HG02759 (cell line): ENCODE measurements at regions not wholly inside any gene's neighbourhood (a gene's known extent, or its start where the extent isn't known, plus 50 kb on each side); places are given as distances from the start of the nearest gene placed in this dataset.

ENCODE experiments used
- ATAC-seq: cut with Tn5 transposase; IDR thresholded peaks from one replicate; pipeline ENCODE4 v1.9.1; 2021; ENCODE audit warnings: mild to moderate bottlenecking, moderate library complexity; ENCODE audit not compliant: unreplicated experiment

- no peak for ATAC-seq
These were observed 252.1 kb downstream of the CYP26B1 start for GRCh38 chr2:71895320-71896161.

- ATAC-seq: no peak
These were observed 253.4 kb downstream of the CYP26B1 start for GRCh38 chr2:71894261-71894660.

DNA sequence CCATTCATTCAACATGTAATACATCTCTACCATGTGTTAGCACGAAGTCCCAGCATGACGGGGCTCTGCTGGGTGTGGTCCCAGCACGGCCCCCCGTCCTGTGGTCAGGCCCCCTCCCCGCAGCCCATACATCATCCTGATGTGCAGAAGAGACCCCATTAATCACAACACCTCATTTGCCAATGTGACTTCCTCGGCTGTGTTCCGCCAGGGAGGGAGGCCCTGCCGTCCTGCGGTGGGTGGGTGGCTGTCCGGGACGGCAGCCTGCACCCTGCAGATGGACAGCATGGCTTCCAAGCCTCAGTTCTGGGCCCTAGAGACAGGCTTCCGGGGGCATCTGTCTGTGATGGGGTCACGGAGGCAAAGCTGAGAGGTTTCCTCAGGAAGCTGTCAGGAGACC is 254.0 kb downstream of the CYP26B1 start:
- no peak for ATAC-seq

- no peak for ATAC-seq
These were observed 254.8 kb downstream of the CYP26B1 start for GRCh38 chr2:71892896-71893295.

GRCh38 chr2:71892423-71892730 is 255.3 kb downstream of the CYP26B1 start:
- ATAC-seq: no peak

- ATAC-seq: no peak
These were observed 255.8 kb downstream of the CYP26B1 start for GRCh38 chr2:71891719-71892422.

- ATAC-seq: no peak
These were observed 256.5 kb downstream of the CYP26B1 start for GRCh38 chr2:71891155-71891554.

- ATAC-seq: no peak
These were observed 257.6 kb downstream of the CYP26B1 start for GRCh38 chr2:71889759-71890684.

- no peak for ATAC-seq
These were observed 258.8 kb downstream of the CYP26B1 start for GRCh38 chr2:71888751-71889445.

DNA sequence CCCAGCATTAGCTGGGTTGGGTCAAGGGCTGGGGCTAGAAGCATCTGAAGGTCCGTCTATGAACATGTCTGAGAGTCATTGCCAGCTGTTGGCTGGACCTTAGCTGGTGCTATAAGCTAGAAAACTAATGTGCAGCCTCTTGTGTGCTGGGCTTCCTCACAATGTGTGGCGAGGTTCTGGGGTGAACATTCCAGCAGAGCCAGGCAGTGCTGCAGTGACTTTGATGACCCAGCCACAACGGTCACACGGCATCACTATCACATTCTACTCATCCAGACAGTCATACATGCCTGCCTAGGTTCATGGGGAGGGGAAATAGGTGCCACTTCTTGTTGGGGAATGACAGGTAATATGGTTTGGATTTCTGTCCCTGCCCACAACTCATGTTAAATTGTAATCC is 260.5 kb downstream of the CYP26B1 start:
- ATAC-seq: no peak

DNA sequence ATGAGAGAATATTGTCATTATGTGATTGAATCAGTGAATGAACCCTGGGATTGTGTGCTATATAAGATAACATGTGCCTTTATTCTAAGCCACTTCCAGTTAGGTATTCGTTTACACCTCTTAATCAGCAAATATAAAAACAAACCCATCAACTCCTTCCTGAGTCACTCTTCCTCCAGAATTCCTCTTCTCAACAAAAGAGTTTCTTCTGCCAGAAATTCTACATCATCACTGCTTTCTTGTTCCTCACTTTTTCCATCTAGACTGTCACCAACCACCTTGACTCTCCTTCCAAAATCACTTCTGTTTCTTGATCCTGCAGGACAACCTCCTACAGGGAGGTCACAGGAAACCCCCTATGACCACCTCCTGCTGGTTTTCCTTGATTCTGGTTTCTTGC is 261.4 kb downstream of the CYP26B1 start:
- ATAC-seq: no peak

DNA sequence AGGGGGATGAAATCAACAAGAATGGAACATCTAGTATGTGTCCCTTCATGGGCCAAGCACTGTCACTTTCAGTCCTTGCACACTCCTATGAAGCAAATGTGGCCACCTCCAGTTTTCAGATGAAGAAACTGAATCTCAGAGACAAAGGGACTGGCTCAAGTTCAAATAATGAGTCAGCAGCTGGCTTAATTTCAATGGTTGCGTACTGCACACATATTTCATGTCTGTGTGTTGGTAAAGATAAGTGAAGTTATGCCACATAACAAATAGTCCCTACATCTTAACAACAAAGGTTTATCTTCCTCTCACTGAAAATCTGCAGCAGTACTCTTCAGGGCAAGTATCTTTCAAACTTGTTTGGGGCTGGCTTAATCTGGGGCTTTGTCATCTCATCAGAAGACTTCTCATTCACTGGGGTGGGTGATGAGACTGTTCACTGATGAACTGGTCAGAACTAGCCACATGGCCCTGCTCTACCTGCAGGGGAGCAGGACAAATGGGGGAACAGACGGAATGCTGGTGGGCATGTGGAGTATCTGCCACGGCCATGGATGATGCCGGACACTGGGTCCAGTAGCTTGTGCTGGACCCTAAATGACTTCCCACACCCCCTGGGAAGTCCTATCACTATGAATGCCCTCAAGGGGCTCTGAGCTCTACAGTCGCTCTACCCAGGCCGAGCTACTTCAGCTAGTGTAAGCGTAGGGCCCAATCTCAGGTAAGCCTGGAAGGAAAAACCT is 263.2 kb downstream of the CYP26B1 start:
- ATAC-seq: no peak

DNA sequence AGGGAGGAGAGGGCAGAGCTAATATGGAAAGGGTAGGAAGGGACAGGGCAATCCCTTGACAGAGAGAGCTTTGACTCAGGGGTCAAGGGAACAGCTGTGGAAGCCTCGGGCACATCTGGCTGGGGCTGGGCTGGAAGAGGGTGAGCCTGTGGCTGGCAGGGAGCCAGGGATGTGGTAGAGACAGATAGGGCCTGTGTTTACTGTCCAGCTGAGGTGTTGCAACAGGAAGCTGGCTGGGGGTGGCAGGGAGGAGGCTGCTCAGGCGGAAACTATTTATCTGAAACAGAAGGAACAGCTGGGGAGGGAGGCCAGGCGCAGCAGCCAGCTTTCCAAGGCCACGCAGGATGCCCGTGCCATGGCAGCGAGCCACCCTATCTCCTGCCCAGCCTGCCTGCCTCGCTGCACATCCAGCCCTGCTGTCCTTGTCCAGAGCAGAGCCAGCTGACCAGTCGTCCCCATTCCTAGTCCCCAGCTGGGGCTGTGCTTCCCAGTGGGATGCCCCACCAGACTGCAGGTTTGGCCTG is 264.7 kb downstream of the CYP26B1 start:
- ATAC-seq: no peak

- ATAC-seq: no peak
These were observed 265.3 kb downstream of the CYP26B1 start for GRCh38 chr2:71882236-71882946.

- no peak for ATAC-seq
These were observed 266.6 kb downstream of the CYP26B1 start for GRCh38 chr2:71880846-71881610.

DNA sequence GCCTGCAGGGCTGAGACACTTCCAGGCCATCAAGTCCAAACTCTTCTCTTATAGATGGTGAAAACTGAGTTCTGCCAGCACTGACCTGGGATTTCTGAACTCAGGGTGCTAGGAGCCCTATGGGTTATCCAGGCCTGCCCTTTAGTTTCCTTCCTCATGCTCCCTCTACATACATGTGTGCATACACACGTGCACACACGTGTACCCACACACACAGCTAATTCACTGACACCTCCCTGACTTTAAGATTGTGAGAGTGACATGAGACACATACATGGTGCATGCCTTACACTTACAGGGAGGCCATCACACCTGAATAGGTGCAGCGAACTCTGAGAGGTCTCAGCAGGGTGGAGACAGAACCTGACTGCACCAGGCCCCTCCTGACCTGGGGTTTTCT is 267.4 kb downstream of the CYP26B1 start:
- no peak for ATAC-seq

DNA sequence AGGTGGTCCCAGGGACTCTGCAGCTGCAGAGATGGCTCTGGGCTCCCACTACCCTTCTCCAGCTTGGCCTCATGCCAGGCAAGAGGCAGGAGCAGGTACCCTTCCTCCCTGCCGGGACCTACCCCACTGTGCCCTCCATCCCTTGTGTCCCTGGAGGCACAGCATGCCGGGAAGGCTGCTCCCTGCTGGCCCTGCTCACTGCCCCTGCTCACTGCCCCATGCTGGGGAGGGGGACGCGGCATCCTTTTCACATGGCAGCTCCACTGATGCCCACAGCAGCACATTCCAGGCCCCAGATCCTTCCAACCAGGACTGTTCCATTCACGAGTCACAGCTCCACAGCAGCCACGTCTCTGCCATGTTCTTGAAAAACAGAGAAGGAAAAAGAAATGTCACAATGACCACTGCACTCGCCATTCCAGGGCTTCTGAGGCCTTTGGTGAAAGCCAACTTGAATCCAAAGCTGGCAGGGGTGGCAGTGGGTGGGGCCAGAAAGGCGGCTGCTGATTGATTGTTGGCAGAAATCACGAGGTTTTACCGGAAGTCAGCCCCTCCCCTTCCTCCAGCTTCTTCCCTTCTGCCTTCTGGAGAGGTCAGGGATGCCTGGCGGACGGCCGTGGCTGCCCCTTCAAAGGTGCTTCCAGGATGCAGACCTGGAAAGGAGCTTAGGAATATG is 268.0 kb downstream of the CYP26B1 start:
- ATAC-seq: no peak
